ENCODE measurements at regions not wholly inside any gene's neighbourhood (a gene's known extent, or its start where the extent isn't known, plus 50 kb on each side); places are given as distances from the start of the nearest gene placed in this dataset.
A peak's percentile ranks its signal among the peaks of the same experiment; 100 is the strongest.

DNA sequence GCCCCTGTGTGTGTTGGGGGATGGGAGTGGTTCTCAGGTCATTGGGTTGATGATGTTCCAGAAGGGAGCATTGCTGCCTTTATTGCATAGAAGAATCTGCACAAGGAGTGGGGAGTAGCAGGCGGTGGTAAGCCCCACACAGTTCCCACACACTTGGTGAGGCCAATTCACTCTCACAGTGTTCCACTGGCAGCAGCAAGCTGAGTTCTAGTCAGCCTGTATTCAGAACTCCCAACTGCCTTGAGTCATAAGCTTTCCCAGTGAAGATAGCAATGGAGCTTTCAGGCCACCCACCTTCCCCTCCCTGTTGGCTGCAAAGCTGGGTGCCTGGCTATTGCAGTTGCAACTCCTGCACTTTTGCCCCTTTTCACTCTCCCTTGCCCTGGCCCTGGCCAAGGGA is 181.1 kb upstream of the RBMS3 start:
- no peak for DNase-seq (ENCODE audit: low read depth in 2 of 3, low spot score in 1 of 3)

DNA sequence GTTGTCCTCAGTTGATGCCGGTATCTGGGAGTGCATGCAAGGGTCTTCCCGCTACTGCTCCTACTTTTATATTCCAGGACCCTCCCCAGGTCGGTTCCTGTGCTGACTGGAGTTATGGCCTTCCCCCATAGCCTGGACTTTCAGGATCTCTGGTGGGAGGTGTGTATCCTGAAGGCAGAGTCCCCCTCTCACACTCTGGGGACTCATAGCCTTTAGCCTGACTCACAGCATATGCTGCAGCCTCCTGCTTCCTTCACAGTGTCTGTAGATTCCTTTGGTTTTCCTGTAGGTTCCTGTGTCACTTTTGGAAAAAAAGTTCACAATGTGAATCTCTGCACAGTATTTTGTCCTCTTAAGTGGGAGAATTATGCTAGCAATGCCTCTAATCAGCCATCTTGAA is 180.6 kb upstream of the RBMS3 start:
- no peak for DNase-seq (ENCODE audit: low read depth in 2 of 3, low spot score in 1 of 3)

DNA sequence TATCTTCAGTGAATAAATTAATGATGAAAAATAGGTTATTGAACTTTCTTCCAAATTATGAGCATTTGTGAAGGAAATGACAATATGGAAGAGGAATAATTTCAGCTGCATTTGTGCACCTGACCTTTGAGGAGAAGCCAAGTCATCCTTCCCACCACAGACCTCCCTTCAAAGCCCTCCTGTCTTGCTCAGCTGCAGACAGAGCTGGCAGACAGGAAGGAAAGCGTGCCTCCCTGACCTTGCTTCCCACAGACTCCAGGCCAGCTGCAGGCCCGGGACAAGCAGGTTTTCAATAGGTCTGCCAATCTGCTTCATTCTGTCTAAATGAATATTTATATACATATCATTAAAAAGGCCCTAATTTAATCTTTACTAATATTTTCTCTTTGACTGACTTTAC is 152.9 kb upstream of the RBMS3 start:
- no peak for DNase-seq (ENCODE audit: low read depth in 2 of 3, low spot score in 1 of 3)

DNA sequence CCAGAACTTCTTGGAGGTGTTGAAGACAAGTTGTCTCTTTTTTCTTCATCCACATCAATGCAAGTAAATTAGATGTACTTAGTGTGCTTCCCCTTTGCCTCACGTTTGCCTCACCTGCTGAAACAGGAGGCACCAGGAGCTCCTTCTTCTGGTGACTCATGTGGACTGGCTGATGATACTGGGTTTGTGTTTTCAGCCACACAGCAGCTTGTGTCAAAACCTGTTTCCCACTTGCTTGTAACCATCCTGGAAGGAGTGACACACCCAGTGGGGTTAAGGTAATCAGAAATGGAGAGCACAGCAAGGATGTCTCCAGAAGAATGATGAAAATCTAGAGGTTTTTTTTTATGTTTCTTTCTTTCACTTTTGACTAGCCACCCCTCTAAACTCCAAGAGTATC is 143.3 kb upstream of the RBMS3 start:
- peak; percentile 6 to 12 (median 7) for DNase-seq (ENCODE audit: low read depth in 2 of 3, low spot score in 1 of 3)

DNA sequence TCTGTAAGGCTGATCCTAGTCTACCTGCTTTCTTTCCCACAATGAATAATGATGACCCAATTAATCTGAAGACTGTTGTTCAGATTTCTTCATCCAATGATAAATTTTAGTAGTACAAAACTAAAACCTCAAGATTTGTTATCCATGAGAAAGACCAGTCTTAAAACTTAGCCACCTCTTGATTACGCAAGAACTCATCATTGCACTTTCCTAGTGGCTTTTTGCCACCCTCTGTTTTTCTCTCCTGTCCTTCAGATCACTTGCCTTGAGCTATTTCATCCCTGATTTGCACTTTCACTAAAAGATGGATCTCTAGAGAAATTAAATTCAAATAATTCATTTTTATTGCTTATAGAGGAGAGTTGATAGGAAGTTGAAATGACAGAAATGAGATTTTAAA is 142.7 kb upstream of the RBMS3 start:
- no peak for DNase-seq (ENCODE audit: low read depth in 2 of 3, low spot score in 1 of 3)

DNA sequence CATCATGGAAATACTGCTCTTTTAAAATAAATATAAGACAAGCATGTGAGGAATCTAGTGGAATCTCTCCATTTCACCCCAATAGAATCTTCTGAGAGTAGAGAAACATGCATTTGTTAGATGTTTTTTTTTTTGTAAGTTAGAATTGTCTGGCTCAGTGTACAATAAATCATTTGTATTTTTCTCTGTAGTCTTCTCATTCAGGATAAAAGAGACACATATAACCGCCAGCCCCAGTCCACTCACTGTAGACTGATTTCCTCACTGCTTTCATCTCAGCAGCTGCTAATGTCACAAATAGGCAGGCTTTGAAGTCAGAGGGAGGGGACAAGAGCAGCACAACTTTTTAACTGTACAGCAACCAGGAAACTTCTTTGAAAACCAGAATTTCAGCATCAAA is 140.2 kb upstream of the RBMS3 start:
- DNase-seq (ENCODE audit: low read depth in 2 of 3, low spot score in 1 of 3): no peak

DNA sequence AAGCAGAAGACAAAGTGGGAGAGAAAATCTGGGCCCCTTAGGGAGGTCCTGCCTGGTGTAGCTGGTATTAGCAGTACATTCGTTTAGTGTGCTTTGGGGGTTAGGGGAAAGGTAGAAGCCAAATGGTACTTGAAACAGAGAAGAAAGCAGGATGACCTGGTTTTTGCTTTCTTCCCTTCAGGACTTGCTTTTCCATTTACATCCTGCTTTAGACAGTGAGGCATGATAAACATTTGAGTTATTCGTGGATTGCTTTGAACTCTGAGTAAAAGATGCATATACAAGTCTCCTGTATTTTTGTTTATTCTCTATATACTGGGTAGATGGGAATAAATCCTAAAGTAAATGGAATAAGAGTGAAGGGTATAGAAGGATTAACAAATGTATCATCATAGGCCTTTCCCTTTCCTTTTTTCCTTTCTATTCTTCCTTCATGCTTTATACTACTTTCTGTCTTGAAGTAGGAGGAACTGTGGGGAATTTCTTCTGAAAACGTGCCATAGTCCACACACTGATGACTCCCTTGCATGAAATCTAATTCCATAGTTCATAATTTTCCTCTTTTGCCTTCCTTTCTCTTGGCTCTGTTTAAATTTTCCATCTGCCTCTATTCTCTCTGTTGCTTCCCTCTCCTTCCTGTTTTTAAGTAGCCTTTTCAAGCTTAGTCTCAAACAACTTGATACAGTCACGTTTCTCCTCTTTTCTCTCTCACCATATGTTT is 139.5 kb upstream of the RBMS3 start:
- DNase-seq (ENCODE audit: low read depth in 2 of 3, low spot score in 1 of 3): no peak

DNA sequence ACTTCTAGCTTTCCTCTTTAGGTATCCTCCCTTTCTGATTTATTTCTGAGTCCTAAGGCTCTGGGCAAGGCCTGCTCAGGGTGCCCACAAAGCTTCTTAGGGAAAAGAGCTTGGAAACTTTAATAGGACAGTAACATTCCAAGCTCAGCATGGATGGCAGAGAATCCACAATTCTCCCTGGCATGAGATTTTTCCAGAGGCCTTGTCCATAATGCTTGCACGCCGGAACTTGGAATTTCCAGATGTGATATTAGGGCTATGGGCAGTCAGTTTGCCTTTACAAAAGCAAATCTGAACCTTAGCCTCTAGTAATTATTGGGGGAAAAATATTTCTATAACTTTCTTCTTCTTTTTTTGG is 139.0 kb upstream of the RBMS3 start:
- no peak for DNase-seq (ENCODE audit: low read depth in 2 of 3, low spot score in 1 of 3)

DNA sequence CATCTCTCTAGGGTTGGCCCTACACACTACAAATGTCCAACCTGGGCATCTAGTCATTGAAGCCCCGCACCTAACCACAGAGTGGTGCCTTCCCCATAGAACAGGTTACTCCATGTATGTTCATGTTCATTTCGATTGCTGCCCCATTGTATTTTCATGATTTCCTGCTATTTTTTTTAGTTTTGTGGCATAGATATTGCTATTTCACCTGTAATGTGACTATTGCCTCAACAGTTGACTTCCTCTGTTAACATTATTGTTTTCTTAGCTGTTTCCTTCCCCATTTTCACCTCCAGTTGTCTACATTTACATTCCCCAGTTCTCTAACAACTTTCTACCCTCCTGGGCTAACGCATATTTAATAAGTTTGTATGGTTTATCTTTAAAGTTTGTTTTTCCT is 137.7 kb upstream of the RBMS3 start:
- no peak for DNase-seq (ENCODE audit: low read depth in 2 of 3, low spot score in 1 of 3)

DNA sequence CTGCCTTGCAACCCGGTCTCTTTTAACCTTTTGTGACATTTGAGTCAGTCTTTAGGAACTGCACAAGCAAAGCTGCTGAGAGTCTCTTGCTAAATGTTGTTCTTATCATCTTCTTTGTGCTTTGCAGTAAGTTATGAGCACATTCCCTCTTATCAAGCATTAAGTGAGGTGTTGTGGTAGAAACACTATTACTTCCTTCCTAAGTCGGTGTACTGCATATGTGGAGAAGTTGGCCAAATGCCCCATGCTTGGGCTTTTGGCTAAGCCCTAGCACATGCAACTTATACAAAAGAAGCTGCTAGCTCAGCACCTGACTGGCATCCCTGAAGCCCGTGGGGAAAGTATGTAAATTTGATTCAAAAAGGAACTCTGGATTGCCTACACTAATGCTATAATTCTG is 136.5 kb upstream of the RBMS3 start:
- DNase-seq (ENCODE audit: low read depth in 2 of 3, low spot score in 1 of 3): no peak

DNA sequence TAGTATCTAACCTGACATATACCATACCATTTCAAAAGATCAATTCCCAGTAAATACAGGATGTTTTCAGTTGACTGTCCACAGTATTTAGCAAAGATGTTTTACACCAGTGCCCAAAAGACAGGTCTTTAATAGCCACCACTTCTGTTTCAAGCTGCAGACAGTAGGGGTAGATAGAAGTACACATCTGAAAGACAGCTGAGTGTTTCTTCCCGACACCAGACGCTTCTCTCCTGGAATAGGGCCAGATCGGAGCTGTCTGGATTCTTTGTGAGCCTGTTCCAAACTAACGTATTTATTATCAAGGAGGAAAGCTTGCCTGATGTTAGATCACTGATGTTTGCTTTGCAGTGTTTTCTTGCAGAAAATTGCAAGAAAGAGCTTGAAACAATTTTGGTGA is 136.1 kb upstream of the RBMS3 start:
- DNase-seq (ENCODE audit: low read depth in 2 of 3, low spot score in 1 of 3): no peak

DNA sequence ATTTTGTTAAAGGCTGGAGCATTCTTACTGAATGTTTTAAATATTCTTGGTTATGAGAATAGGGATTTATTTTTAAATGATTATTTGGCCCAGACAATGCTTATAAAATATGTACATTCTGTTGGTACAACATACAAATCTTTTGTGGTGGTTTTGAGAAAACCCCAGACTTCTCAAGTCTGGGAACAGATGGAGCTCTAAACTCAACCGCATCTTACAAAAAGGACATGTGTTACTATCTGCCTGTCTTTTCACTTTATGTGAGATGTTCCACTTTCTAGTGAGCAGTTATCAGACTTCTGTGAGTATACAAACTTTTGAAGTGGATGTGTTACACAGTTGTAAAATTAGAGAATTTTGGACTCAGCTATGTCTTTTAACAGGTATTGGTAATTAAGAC is 135.5 kb upstream of the RBMS3 start:
- no peak for DNase-seq (ENCODE audit: low read depth in 2 of 3, low spot score in 1 of 3)

DNA sequence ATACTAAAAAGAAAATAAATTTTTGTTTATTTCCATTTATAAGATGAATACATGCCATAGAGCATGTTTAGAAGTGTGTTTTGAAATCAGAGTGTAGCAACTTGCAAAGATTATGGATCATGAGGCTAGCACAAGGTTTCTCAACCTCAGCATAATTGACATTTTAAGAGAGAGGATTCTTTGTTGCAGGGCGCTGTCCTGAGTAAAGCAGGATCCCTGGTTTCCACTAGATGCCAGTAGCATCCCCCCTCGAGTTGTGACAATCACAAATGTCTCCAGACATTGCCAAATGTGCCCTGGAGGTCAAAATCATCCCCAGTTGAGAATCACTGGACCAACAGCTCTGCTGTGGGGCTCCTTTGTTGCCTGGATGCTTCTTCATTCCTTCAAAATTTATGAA is 128.5 kb upstream of the RBMS3 start:
- DNase-seq (ENCODE audit: low read depth in 2 of 3, low spot score in 1 of 3): no peak

DNA sequence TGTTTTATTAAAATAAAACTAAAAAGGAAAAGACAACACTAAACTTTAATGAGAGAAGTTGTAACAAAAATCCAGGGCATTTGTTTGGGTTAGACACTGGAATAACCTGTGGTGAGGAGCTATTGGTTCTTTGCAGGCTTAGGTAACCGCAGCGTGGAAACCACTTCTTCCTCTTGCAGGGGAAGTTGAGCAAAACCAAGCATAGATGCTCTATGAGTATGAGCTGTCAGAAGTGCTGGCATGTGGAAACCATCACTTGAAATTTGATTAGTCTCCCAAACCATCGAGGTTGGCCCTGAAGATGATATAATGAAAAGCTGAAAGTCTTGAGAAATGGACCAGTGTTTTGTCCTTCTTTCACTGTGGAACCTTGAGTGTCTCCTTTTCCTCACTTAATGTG is 127.1 kb upstream of the RBMS3 start:
- peak in 2 of 3 donors; percentile 16 to 27 for DNase-seq (ENCODE audit: low read depth in 2 of 3, low spot score in 1 of 3)

DNA sequence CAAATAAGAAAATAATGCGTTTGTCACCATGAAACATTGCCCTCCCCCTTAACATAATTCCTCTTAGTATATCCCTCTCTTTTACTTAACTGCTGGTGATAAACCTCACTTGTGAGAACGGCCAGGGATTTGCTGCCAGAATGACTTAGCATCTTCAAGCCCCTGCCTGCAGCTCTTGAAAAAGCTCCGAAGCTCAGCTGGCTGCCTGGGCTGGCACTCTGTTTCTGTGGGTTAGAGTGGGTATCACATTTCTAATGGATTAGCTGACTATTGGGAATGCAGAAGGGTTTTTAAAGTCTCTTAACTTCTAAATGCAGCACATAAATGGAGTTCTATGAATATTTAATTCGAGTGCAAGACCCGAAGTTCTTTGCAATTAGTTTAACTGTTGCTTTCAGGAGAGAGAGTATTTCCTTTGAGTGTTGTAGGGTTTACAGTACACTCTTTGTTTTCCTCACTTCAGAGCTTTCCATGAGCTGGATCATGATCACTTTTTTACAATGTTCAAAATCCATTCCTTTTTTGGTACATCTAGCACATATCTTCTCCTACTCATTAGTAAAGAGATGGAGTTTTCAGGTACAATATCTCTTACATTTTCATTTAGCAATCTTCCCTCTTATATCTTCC is 124.7 kb upstream of the RBMS3 start:
- DNase-seq (ENCODE audit: low read depth in 2 of 3, low spot score in 1 of 3): no peak

DNA sequence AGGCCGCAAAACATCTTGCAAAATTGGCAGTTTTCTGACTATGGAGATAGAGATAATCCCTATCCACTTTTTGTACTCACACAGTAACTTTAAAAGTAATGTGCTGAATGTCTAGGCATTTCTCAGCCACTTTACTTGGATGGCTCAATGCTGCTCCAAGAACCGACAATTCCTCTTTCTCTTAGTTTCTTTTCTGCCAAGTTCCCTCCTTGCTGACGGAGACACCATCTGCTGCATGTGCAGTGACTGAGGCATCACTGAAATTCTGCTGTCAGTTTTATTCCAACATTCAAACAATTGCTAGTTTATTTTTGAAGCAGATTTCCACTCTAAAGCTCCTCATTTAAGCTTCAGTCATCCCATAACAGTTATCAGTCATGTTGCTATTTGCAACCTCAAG is 116.0 kb upstream of the RBMS3 start:
- DNase-seq (ENCODE audit: low read depth in 2 of 3, low spot score in 1 of 3): no peak

DNA sequence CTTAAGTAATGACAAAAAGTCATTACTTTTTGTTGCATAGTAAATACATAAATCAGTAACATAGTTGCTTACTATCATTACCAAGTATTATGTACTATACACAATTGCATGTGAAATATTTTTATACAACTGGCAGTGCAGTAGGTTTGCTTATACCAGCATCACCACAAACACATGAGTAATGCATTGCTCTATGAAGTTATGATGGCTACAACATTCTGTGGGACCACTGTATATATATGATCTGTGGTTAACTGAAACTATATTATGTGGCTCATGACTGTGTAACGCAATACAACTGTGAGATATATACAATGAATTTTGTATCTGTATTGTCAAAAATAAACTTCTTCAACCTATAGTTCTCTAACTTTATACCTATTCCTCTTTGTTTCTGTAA is 113.7 kb upstream of the RBMS3 start:
- no peak for DNase-seq (ENCODE audit: low read depth in 2 of 3, low spot score in 1 of 3)

DNA sequence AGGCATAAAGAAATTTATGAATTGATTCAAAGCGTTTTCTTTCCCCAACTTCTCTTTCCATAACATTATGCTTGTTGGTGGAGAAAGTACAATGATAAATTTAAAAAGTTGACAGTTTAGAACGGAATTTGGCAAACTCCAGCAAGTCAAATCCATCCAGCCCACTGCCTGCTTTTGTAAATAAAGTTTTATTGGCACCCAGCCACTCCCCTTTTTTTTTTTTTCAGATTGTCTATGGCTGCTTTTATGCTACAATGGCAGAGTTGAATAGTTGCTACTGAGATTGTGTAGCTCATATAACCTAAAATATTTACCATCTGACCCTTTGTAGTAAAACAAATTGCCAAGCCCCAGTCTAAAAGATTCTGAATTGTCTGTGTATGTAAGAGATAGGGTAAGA is 112.8 kb upstream of the RBMS3 start:
- DNase-seq (ENCODE audit: low read depth in 2 of 3, low spot score in 1 of 3): no peak

DNA sequence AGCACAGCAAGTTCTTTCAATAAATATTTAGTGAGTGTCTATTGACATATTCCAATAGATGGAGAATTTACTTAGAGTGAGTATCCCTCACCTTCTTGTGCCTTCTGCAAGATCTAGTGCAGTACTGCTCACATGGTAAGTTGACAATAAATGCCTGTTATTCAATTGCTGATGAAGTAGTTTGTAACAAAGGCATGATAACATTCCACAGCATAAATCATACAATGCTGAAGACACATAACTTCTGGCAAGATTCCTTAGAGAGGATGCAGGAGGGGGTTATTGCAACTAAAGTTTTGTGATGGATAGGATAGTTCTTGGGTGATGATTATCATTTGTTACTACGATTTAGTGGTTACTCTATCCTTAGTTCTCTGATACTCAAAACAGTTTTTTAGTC is 112.2 kb upstream of the RBMS3 start:
- no peak for DNase-seq (ENCODE audit: low read depth in 2 of 3, low spot score in 1 of 3)

DNA sequence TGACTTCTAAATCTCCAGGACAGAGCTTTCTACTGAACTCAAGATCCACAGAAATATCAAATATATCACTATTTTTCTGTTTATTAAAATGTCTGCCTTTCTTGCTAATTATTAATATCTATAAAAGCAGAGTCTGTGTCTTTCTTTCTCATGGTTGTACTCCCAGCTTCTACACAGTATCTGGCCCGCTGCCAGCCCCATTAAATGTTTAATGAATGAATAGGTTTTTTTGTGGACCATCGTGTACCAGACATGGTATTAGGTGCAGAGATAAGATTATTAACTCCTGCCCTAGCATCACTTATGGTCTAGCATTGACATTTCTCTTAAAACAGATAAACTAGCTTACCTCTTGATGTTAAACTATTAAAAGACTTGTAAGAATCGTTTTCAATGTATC is 111.4 kb upstream of the RBMS3 start:
- DNase-seq (ENCODE audit: low read depth in 2 of 3, low spot score in 1 of 3): no peak

DNA sequence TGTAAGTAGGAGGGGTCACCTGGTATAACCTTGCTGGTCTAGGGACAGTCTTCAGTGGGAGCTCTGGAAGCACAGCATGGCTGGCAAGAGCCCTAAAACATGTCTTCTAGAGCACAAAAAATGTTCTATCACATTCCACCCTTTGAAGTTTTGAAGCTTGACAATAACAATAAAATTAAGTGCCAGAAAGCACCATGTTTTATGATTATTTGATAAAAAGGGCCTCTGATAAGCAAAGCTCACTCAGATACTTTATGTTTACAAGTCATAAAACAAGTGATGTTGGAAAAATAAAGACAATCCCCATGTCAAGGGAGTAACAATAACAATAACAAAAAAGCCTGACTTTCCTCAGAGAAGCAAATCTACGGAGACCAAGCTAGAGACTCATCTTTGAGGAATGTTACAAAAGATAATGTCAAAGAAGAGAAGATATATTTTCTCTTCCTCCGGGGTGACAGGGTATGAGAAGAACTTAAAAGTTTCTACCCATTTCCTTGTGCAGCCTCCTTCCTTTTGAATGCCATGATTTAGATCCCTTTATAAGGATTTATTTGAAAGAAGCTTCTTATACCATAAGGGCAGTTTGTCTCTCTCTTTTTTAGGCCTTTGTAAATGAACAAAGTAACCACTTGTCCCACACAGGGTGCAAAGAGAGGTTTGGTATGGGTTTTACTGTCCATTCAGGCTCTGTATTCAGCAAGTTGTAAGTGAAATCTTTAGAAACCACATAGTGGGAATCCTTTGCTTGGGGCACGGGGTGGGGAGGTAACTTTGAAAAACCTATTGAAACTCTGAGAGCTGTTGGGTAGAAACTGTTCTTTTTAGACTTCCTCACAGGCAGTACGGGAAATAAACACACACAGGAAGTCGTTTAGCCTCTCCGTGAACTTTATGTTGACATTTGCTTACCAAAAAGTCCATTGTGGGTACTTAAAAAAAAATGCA is 109.6 kb upstream of the RBMS3 start:
- DNase-seq (ENCODE audit: low read depth in 2 of 3, low spot score in 1 of 3): no peak

DNA sequence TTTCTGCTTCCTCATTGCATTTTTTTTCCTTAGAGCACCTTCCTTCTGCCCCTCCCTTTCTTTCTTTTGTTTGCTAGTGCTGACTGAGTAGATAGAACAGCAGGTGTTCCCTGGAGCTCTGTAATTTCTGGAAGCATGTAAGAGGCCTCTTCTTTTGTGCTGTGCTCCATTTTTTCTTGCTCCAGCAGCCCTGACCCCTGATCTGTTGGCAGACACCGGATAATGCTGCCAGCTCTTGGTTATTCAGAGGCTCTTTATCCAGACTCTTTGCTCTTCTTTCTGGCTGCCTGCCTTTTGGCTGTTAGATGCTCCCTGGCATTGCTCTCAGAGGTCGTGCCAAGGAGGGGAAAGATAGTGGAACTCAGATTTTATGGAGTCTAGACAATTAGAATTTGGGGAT is 104.4 kb upstream of the RBMS3 start:
- DNase-seq (ENCODE audit: low read depth in 2 of 3, low spot score in 1 of 3): no peak
